SK-N-SH (cell line): ENCODE measurements at regions not wholly inside any gene's neighbourhood (a gene's known extent, or its start where the extent isn't known, plus 50 kb on each side); places are given as distances from the start of the nearest gene placed in this dataset.

Experiments
- CTCF ChIA-PET: fragments of 300-600, 350-600 bp; formaldehyde crosslinking; extraction: SDS; loops from one replicate; lab custom pipeline; 2021; lab: Yijun Ruan, JAX
- POLR2A ChIA-PET: fragments of 350-600 bp; sonication (Branson Sonifier 250); formaldehyde crosslinking; extraction: SDS; loops from one replicate; lab custom pipeline; 2020; ENCODE audit warnings: antibody characterized with exemption, inconsistent platforms; lab: Yijun Ruan, JAX
- DNase-seq: peaks from one replicate; pipeline ENCODE4 v3.0.0; 2012
- H2AFZ ChIP-seq: fragments of 200-600 bp; sonication (generic); 2 replicates; pipeline ENCODE4 v1.8.1; 2016; ENCODE audit warnings: antibody characterized with exemption, mild to moderate bottlenecking, low read depth
- H3F3A ChIP-seq: fragments of 200-600 bp; sonication (generic); replicated peaks from 2 replicates; pipeline ENCODE3; 2016; ENCODE audit warnings: antibody characterized with exemption, mild to moderate bottlenecking; ENCODE audit not compliant: insufficient read depth
- H3K27ac ChIP-seq, 2 experiments: fragments of 200-500 bp in 1 of 2; fragments of 200-600 bp in 1 of 2; sonication (Bioruptor generic) in 1 of 2; sonication (generic), shearing (Covaris generic) in 1 of 2; 2 replicates each; pipeline versions ENCODE4 v1.5.1 to v1.6.1; 2014 to 2016; ENCODE audit warnings: low read depth in 2 of 2, inconsistent platforms in 1 of 2, low read length in 1 of 2, mild to moderate bottlenecking in 1 of 2, mixed read lengths in 1 of 2
- H3K27me3 ChIP-seq: fragments of 200-600 bp; sonication (generic), shearing (Covaris generic); 2 replicates; pipeline ENCODE4 v1.6.1; 2016; ENCODE audit warnings: mixed run types; ENCODE audit not compliant: insufficient read depth
- H3K36me3 ChIP-seq, 2 experiments: fragments of 200-500 bp in 1 of 2; fragments of 200-600 bp in 1 of 2; sonication (Bioruptor generic) in 1 of 2; sonication (generic) in 1 of 2; replicated peaks in 1 of 2; 2 replicates each; pipeline versions ENCODE3 to v1.5.1; 2014 to 2016; ENCODE audit warnings: low read length in 1 of 2, mild to moderate bottlenecking in 1 of 2; ENCODE audit not compliant: insufficient read depth in 2 of 2, control insufficient read depth in 1 of 2
- H3K4me1 ChIP-seq, 2 experiments: fragments of 200-500 bp in 1 of 2; fragments of 200-600 bp in 1 of 2; sonication (Bioruptor generic) in 1 of 2; sonication (generic), shearing (Covaris generic) in 1 of 2; 2 replicates each; pipeline versions ENCODE4 v1.5.1 to v1.6.1; 2014 to 2016; ENCODE audit warnings: low read depth in 1 of 2, low read length in 1 of 2, mixed run types in 1 of 2; ENCODE audit not compliant: insufficient read depth in 2 of 2, control insufficient read depth in 1 of 2
- H3K4me2 ChIP-seq: fragments of 200-600 bp; sonication (generic), shearing (Covaris generic); 2 replicates; pipeline ENCODE4 v1.6.1; 2017; ENCODE audit warnings: mixed run types
- H3K4me3 ChIP-seq, 2 experiments: fragments of 200-500 bp in 1 of 2; fragments of 200-600 bp in 1 of 2; sonication (Bioruptor generic) in 1 of 2; sonication (generic), shearing (Covaris generic) in 1 of 2; 2 replicates each; pipeline versions ENCODE4 v1.5.1 to v1.8.1; 2014 to 2016; ENCODE audit warnings: low read depth in 2 of 2, inconsistent platforms in 1 of 2, low read length in 1 of 2, mild to moderate bottlenecking in 1 of 2, mixed read lengths in 1 of 2, moderate library complexity in 1 of 2
- H3K79me2 ChIP-seq: fragments of 200-600 bp; sonication (generic); 2 replicates; pipeline ENCODE4 v1.8.1; 2017; ENCODE audit warnings: mild to moderate bottlenecking; ENCODE audit not compliant: insufficient read depth
- H3K9ac ChIP-seq: fragments of 200-600 bp; sonication (generic); 2 replicates; pipeline ENCODE4 v1.6.1; 2017; ENCODE audit warnings: mixed run types
- H3K9me2 ChIP-seq: fragments of 200-600 bp; sonication (generic); 2 replicates; pipeline ENCODE4 v1.6.1; 2017; ENCODE audit warnings: mixed run types
- H3K9me3 ChIP-seq: fragments of 200-600 bp; sonication (generic); 2 replicates; pipeline ENCODE4 v1.6.1; 2017; ENCODE audit warnings: mixed run types, mild to moderate bottlenecking, moderate library complexity
- H4K20me1 ChIP-seq: fragments of 200-600 bp; sonication (generic); 2 replicates; pipeline ENCODE4 v1.6.1; 2017; ENCODE audit warnings: mild to moderate bottlenecking, mixed run types; ENCODE audit not compliant: insufficient read depth
- CHD2 ChIP-seq: fragments of 150-350 bp; IDR thresholded peaks from 2 replicates; pipeline ENCODE4 v1.6.1; 2018; ENCODE audit warnings: low read length; ENCODE audit not compliant: partially characterized antibody
- EZH2phosphoT487 ChIP-seq: fragments of 200-600 bp; sonication (generic); IDR thresholded peaks from 2 replicates; pipeline ENCODE4 v1.6.1; 2017; ENCODE audit warnings: low read depth, mixed run types, mild to moderate bottlenecking, antibody characterized with exemption, moderate library complexity, borderline replicate concordance
- FOXM1 ChIP-seq: IDR thresholded peaks from 2 replicates; pipeline ENCODE4 v1.4.0; 2012; ENCODE audit warnings: low read depth, mild to moderate bottlenecking
- GATA2 ChIP-seq: sonication (generic); formaldehyde crosslinking; IDR thresholded peaks from 2 replicates; pipeline ENCODE4 v1.5.0; 2020; ENCODE audit warnings: mild to moderate bottlenecking, missing genetic modification reagents
- IRF3 ChIP-seq: fragments of 150-350 bp; IDR thresholded peaks from 2 replicates; pipeline ENCODE4 v1.6.1; 2016; ENCODE audit warnings: mild to moderate bottlenecking, low read depth, low read length
- MAX ChIP-seq: IDR thresholded peaks from 2 replicates; pipeline ENCODE4 v1.4.0; 2012; ENCODE audit warnings: low read depth
- POLR2AphosphoS5 ChIP-seq: IDR thresholded peaks from 2 replicates; pipeline ENCODE4 v1.6.1; 2012; ENCODE audit warnings: low read depth, low read length
- RAD21 ChIP-seq: IDR thresholded peaks from 2 replicates; pipeline ENCODE4 v1.6.1; 2012; ENCODE audit warnings: mild to moderate bottlenecking, low read length
- RXRA ChIP-seq: IDR thresholded peaks from 2 replicates; pipeline ENCODE4 v1.4.0; 2012; ENCODE audit warnings: low read depth, mild to moderate bottlenecking, borderline replicate concordance
- SIN3A ChIP-seq: IDR thresholded peaks from 2 replicates; pipeline ENCODE4 v1.6.1; 2012; ENCODE audit warnings: low read depth, mild to moderate bottlenecking, low read length, moderate library complexity, borderline replicate concordance
- SMC3 ChIP-seq: IDR thresholded peaks from 2 replicates; pipeline ENCODE4 v1.6.1; 2012; ENCODE audit warnings: low read depth, low read length, improper control_type of control experiment
- YY1 ChIP-seq: IDR thresholded peaks from 2 replicates; pipeline ENCODE4 v1.4.0; 2012; ENCODE audit warnings: low read depth, mild to moderate bottlenecking
- WGBS: methylation state at CpG from one replicate; pipeline ENCODE4 v1.1.6; 2017; ENCODE audit warnings: low lambda C conversion rate; 5-methylcytosine and 5-hydroxymethylcytosine counted together
- TF ChIP-seq, protein P1 (sequence below): IDR thresholded peaks from 2 replicates; pipeline ENCODE4; 2012
- TF ChIP-seq, protein P2 (sequence below): IDR thresholded peaks from 2 replicates; pipeline ENCODE4 v1.4.0; 2012; ENCODE audit warnings: low read depth, borderline replicate concordance
- TF ChIP-seq, protein P3 (sequence below): IDR thresholded peaks from 2 replicates; pipeline ENCODE4 v1.4.0; 2012; ENCODE audit warnings: low read depth, borderline replicate concordance

DNA sequence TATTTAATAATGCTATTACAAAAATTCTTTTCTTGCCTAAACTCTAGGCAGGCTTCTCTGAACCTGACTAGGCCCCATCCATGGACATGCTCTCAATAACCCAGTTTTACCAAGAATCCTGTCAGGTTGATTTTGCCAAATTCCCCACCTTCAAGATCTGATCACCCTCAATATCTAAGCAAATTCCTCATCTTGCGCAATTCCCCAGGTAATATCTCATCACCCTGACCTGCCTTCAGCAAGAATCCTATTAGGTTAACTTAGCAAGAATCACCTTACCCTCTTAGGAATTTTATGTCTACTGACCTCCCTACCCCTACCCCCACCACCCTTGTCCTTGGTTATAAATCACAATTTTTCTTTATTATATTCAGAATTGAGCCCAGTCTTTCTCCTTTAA is 579.1 kb downstream of the C4orf33 start:
- TF ChIP-seq FOXM1 (no peak), YY1 (no peak), POLR2AphosphoS5 (no peak)
- DNase-seq: no peak
- H3F3A ChIP-seq: no peaks in the 10 kb centered on the region
- H4K20me1 ChIP-seq: no peaks in the 10 kb centered on the region
- H3K9me2 ChIP-seq: no peaks in the 10 kb centered on the region
- no peaks in the 10 kb centered on the region for H3K79me2 ChIP-seq
- no peak overlapping the region for H3K4me3 ChIP-seq
- WGBS: 26% methylated on average over 1 of the region's 1 CpG
- no peaks in the 10 kb centered on the region for H3K36me3 ChIP-seq
- no peaks in the 10 kb centered on the region for H3K9me3 ChIP-seq
- H3K4me1 ChIP-seq: no peaks in the 10 kb centered on the region
- H2AFZ ChIP-seq: no peak overlapping the region
- POLR2A ChIA-PET: no interaction called here
- no peak overlapping the region for H3K9ac ChIP-seq
- no peak overlapping the region for H3K27ac ChIP-seq
- CTCF ChIA-PET: no interaction called here
- no peak overlapping the region for H3K4me2 ChIP-seq
- H3K27me3 ChIP-seq: no peaks in the 10 kb centered on the region

GRCh38 chr4:129676934-129677333 is 581.0 kb downstream of the C4orf33 start:
- Histone ChIP-seq H3F3A (no peaks in the 10 kb centered on the region), H3K9me2 (no peaks in the 10 kb centered on the region), H3K36me3 (no peaks in the 10 kb centered on the region), H4K20me1 (no peaks in the 10 kb centered on the region), H2AFZ (no peak overlapping the region), H3K27ac (no peak overlapping the region), H3K9me3 (no peaks in the 10 kb centered on the region), H3K9ac (no peak overlapping the region), H3K27me3 (no peaks in the 10 kb centered on the region), H3K79me2 (no peaks in the 10 kb centered on the region), H3K4me1 (no peaks in the 10 kb centered on the region), H3K4me3 (no peak overlapping the region), H3K4me2 (no peak overlapping the region)
- WGBS: 27% methylated on average over 3 of the region's 4 CpGs
- POLR2A ChIA-PET: no interaction called here
- CTCF ChIA-PET: no interaction called here
- DNase-seq: no peak
- TF ChIP-seq SMC3 (no peak), EZH2phosphoT487 (no peak), POLR2AphosphoS5 (no peak), MAX (no peak), GATA2 (no peak), CHD2 (no peak), YY1 (no peak), RAD21 (no peak), RXRA (no peak), IRF3 (no peak), SIN3A (no peak)
- TF ChIP-seq, protein P1, sequence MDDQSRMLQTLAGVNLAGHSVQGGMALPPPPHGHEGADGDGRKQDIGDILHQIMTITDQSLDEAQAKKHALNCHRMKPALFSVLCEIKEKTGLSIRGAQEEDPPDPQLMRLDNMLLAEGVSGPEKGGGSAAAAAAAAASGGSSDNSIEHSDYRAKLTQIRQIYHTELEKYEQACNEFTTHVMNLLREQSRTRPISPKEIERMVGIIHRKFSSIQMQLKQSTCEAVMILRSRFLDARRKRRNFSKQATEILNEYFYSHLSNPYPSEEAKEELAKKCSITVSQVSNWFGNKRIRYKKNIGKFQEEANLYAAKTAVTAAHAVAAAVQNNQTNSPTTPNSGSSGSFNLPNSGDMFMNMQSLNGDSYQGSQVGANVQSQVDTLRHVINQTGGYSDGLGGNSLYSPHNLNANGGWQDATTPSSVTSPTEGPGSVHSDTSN: no peak
- TF ChIP-seq, protein P2, sequence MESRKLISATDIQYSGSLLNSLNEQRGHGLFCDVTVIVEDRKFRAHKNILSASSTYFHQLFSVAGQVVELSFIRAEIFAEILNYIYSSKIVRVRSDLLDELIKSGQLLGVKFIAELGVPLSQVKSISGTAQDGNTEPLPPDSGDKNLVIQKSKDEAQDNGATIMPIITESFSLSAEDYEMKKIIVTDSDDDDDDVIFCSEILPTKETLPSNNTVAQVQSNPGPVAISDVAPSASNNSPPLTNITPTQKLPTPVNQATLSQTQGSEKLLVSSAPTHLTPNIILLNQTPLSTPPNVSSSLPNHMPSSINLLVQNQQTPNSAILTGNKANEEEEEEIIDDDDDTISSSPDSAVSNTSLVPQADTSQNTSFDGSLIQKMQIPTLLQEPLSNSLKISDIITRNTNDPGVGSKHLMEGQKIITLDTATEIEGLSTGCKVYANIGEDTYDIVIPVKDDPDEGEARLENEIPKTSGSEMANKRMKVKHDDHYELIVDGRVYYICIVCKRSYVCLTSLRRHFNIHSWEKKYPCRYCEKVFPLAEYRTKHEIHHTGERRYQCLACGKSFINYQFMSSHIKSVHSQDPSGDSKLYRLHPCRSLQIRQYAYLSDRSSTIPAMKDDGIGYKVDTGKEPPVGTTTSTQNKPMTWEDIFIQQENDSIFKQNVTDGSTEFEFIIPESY: no peak
- TF ChIP-seq, protein P3, sequence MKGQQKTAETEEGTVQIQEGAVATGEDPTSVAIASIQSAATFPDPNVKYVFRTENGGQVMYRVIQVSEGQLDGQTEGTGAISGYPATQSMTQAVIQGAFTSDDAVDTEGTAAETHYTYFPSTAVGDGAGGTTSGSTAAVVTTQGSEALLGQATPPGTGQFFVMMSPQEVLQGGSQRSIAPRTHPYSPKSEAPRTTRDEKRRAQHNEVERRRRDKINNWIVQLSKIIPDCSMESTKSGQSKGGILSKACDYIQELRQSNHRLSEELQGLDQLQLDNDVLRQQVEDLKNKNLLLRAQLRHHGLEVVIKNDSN: no peak
